T-helper 2 cell treated with Interferon-gamma antibody and Interleukin-4, amounts not matched to agents 5 μg/mL and 100 μg/mL, for 36 hours (primary cell): ENCODE measurements at regions not wholly inside any gene's neighbourhood (a gene's known extent, or its start where the extent isn't known, plus 50 kb on each side); places are given as distances from the start of the nearest gene placed in this dataset.

ENCODE experiments used
- DNase-seq: peaks from one replicate; pipeline ENCODE4 v3.0.0; 2021; ENCODE audit warnings: low spot score
- H3K27ac Mint-ChIP-seq: one replicate; pipeline ENCODE4 v1.8.0; 2021; ENCODE audit warnings: mild to moderate bottlenecking, mixed read lengths
- H3K27me3 Mint-ChIP-seq: one replicate; pipeline ENCODE4 v1.8.0; 2021; ENCODE audit warnings: low read depth, mixed read lengths
- H3K36me3 Mint-ChIP-seq: one replicate; pipeline ENCODE4 v1.8.0; 2021; ENCODE audit warnings: low read depth, mixed read lengths
- H3K4me1 Mint-ChIP-seq: one replicate; pipeline ENCODE4 v1.8.0; 2021; ENCODE audit warnings: low read depth, mixed read lengths
- H3K4me3 Mint-ChIP-seq: one replicate; pipeline ENCODE4 v1.8.0; 2022; ENCODE audit warnings: mild to moderate bottlenecking, moderate library complexity, mixed read lengths
- H3K9me3 Mint-ChIP-seq: one replicate; pipeline ENCODE4 v1.8.0; 2021; ENCODE audit warnings: mixed read lengths

DNA sequence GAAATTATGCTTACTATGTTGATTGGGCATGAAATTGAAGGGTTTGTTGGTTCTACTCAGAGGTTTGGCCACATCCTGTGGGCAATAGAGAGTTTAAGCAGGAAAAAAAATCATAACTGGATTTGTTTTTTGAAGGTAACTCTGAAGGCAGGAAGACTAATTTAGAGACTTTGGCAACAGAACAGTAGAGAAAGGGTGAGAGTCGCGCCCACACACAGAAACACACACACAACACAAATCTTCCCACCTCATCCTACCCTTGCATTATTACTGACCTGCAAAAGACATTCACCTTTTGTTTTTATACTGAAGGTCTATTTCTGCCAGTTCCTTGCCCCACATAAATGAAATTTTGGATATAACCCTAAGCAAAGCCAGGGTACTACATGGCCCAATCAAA lies 270.6 kb downstream of the TBL1XR1 start:
- H3K9me3 Mint-ChIP-seq: no peaks in the 10 kb centered on the region

DNA sequence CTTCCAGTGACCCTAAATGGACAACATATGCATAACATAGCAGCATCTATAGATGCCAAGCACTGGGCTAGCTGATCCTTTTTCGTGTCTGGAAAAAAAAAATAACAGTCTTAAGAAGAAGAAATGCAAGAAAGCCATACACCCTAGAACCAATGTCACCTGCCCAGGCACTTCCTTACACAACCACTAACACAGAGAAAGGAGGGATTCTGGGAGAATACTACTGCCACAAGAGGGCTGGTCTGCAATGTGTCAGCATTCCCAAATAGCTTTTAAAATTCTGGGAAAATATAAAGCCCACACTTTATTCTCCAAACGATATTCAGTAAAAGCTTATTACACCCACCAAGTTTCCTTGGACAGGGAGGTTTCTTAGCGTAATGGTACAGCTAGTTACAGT lies 271.2 kb downstream of the TBL1XR1 start:
- H3K4me1 Mint-ChIP-seq: no peaks in the 10 kb centered on the region
- peaks cover 7% of the 10 kb centered on the region for H3K27me3 Mint-ChIP-seq
- H3K9me3 Mint-ChIP-seq: no peaks in the 10 kb centered on the region
- no peak for DNase-seq
- H3K36me3 Mint-ChIP-seq: no peaks in the 10 kb centered on the region
- no peak overlapping the region for H3K4me3 Mint-ChIP-seq
- no peak overlapping the region for H3K27ac Mint-ChIP-seq

More for the DNA sequence above, 270.6 kb downstream of the TBL1XR1 start:
- H3K36me3 Mint-ChIP-seq: no peaks in the 10 kb centered on the region
- no peak overlapping the region for H3K27ac Mint-ChIP-seq
- no peak for DNase-seq
- no peaks in the 10 kb centered on the region for H3K4me1 Mint-ChIP-seq
- peaks cover 7% of the 10 kb centered on the region for H3K27me3 Mint-ChIP-seq
- no peak overlapping the region for H3K4me3 Mint-ChIP-seq

DNA sequence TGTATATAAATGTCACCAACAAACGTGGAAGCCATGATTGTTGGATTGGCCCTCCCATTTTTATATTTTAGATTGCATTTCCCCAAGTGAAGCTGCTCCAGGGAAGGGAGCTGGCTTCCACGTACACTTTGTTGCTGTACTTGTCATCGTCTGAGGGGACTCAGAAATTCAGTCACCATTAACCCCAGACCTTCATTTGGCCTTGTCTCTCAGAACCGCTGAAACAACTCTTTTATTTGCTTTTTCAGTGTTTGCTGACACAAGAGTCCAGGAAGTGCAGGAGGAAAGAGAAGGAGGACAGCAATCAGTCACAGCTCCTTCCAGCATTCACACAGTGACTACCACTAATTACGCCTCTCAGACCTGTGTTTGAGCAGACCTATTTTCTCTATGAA lies 276.5 kb downstream of the TBL1XR1 start:
- no peak overlapping the region for H3K4me3 Mint-ChIP-seq
- no peaks in the 10 kb centered on the region for H3K9me3 Mint-ChIP-seq
- H3K27ac Mint-ChIP-seq: no peak overlapping the region
- H3K36me3 Mint-ChIP-seq: no peaks in the 10 kb centered on the region
- no peak for DNase-seq
- H3K27me3 Mint-ChIP-seq: no peaks in the 10 kb centered on the region
- no peaks in the 10 kb centered on the region for H3K4me1 Mint-ChIP-seq

DNA sequence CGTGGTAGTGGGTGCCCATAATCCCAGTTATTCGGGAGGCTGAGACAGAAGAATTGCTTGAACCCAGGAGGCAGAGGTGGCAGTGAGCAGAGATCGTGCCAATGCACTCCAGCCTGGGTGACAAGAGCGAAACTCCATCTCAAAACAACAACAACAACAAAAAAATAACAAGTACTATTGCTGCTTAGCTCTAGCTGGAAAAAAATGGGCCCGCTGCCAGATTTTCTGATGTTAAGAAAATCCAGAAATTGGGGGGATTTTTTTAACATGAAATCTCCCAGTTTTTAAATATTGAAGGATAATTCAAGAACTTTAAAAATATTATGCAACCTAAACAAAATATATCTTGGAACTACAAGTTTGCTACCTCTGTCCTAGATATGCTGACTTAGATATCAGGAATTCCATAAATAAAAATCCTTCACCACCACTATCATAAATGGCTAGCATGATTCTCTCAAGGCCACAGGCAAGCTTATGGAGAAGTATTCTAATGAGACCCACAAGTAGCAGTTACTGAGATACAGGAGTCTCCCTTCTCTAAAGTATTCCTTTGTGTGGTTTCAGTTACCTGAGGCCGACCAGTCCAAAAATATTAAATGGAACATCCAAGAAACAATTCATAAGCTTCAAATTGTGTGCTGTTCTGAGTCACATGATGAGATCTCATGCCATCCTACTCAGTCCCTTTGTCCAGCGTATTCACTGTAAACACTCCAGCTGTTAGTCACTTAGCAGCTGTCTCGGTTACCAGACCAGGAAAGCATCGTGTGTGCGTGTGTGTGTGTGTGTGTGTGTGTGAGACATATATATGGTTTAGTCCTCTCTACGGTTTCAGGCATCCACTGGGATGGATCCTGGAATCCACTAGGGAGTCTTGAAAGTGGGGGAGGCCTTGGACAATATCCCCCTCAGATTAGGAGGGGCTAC lies 277.2 kb downstream of the TBL1XR1 start:
- Mint-ChIP-seq H3K4me3 (no peak overlapping the region), H3K4me1 (no peaks in the 10 kb centered on the region), H3K36me3 (no peaks in the 10 kb centered on the region), H3K27ac (no peak overlapping the region), H3K9me3 (no peaks in the 10 kb centered on the region), H3K27me3 (no peaks in the 10 kb centered on the region)
- DNase-seq: no peak

DNA sequence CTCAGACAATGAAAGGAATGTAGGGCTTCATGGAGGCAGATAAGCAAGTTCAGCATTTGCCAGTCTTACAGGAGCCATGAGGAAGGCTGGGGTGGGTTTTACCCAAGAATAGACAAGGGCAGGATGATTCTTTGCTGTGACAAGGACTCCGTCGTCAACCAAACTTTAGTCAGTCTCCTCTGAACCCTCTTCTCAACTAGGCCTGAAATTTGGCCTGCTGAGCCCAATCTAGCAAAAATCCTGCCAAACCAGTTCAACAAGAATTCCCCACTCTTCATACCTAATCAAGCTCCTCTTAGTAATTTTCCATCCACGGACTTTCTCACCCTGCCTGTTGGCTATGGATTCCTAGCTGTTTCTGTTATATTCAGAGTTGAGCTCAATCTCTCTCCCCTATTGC lies 280.5 kb downstream of the TBL1XR1 start:
- Mint-ChIP-seq H3K4me1 (no peaks in the 10 kb centered on the region), H3K4me3 (no peak overlapping the region), H3K27ac (no peak overlapping the region), H3K9me3 (no peaks in the 10 kb centered on the region), H3K27me3 (no peaks in the 10 kb centered on the region), H3K36me3 (no peaks in the 10 kb centered on the region)
- no peak for DNase-seq

DNA sequence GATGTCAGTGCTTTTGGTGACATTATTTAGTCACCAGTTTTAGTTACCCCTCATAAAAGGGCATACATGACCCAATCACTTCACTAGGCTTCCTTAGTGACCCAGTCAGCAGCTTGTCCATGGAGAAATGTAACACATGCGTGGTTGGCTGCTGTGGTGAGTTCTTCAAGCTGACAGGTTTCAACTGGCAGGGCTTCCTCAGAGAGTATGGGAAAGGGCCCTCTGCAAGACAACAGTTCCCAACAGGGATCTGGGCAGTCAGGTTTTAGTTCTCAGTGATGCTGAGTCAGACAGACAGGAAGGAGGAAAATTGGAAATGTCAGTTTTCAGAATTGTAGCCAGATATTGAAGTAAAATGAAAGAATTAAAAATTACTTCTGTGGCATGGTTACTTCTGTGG lies 282.5 kb downstream of the TBL1XR1 start:
- Mint-ChIP-seq H3K27ac (no peak overlapping the region), H3K9me3 (no peaks in the 10 kb centered on the region), H3K27me3 (no peaks in the 10 kb centered on the region), H3K4me3 (no peak overlapping the region), H3K36me3 (no peaks in the 10 kb centered on the region), H3K4me1 (no peaks in the 10 kb centered on the region)
- no peak for DNase-seq

DNA sequence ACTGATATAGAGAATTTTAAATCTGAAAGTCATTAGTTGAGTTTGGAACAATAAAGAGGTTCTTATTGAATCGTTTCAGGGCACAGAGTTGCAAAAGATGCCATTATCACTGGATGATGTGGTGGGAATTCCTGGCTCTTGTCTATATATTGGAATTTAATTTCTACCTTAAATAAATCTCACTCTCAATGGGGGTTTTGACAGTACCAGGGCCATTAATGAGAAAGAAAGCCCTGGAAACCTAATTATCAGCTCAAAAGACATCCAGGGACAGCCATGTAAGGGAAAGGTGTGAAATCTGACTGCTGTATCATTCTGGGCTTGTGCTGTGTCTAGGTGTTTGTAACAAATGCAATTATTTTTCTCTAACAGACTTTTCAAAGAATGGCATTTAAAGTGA lies 285.7 kb downstream of the TBL1XR1 start:
- no peak overlapping the region for H3K4me3 Mint-ChIP-seq
- H3K9me3 Mint-ChIP-seq: no peaks in the 10 kb centered on the region
- no peaks in the 10 kb centered on the region for H3K36me3 Mint-ChIP-seq
- no peak for DNase-seq
- no peaks in the 10 kb centered on the region for H3K4me1 Mint-ChIP-seq
- H3K27ac Mint-ChIP-seq: no peak overlapping the region
- no peaks in the 10 kb centered on the region for H3K27me3 Mint-ChIP-seq

DNA sequence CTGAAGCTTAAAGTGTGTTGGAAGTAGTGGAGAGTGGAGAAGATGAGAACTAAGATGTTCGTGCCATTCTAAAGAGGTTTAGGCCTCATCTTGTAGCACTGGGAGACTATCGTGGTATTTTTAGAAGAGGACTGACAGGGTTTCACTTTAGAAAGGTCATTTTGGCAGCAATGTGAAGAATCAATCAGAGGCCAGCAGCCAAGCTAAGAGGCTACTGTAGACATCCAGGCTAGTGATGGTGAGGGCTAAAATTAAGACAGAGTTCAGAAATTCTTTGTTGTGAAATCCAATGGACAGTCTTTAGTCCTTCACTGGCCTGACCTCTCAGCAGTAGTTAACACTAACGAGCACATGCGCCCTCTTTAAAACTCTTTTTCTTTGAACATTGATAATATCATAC lies 288.2 kb downstream of the TBL1XR1 start:
- Mint-ChIP-seq H3K27ac (no peak overlapping the region), H3K4me1 (no peaks in the 10 kb centered on the region), H3K9me3 (no peaks in the 10 kb centered on the region), H3K36me3 (no peaks in the 10 kb centered on the region), H3K4me3 (no peak overlapping the region), H3K27me3 (no peaks in the 10 kb centered on the region)
- DNase-seq: no peak

DNA sequence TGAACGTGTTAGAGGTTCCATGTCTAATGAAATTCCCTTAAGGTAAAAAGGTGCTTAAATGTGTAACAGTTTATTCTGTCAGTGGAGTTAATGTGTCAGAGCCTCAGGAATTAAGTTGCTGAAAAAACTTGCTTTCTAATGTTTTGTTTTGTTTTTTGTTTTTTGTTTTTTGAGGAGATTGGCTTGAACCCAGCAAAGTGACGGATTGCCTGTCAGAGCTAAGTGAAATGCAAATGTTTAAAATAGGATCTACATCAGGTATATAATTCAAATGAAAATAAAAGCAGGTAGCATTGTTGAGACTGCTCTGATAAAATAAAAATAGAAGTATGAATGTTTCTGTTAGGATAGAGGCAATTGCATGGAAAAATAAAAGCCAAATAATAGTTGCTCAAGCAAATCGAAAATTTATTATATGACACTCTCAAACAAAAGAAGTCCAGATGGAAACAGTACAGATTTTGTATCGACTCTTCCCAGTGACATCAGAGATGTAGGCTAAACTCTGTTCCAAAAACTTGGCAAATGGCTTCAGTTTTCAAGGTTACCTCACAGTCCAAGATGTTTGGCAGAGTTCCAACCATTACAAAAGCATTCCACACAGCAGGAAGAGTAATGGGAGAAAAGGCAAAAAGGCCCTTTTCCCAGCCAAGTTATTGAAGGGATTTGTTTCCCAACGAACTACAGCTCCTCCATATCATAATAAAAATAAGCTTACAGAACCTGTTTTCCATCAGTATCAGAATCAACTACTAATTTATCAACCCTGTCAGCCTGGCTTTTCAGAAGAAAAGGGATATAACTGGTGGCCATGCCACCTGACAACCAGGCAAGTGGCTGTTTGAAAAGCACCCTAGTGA lies 291.0 kb downstream of the TBL1XR1 start:
- no peaks in the 10 kb centered on the region for H3K4me1 Mint-ChIP-seq
- no peak for DNase-seq

DNA sequence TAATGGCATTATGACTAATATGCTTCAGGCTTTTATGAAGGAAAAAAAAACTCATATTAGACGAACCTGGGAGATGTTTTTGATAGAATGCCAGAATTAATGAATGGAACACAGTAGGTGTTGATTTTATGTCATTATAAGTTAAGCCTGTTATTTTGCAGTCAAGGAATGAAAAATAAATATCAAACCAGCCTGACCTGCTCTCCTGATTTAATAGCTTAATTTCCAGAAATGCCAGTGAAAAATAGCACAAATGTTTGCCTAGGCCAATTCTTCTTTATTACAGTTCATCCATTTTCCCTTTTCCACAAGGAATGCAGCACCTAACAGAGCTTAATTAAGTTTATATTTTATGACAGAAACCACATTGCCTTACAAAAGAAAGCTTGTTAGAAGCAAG lies 292.0 kb downstream of the TBL1XR1 start:
- Mint-ChIP-seq H3K27ac (no peak overlapping the region), H3K4me3 (no peak overlapping the region), H3K27me3 (no peaks in the 10 kb centered on the region), H3K4me1 (no peaks in the 10 kb centered on the region), H3K36me3 (no peaks in the 10 kb centered on the region), H3K9me3 (no peaks in the 10 kb centered on the region)
- DNase-seq: no peak

More for the DNA sequence above, 291.0 kb downstream of the TBL1XR1 start:
- Mint-ChIP-seq H3K9me3 (no peaks in the 10 kb centered on the region), H3K27me3 (no peaks in the 10 kb centered on the region), H3K36me3 (no peaks in the 10 kb centered on the region), H3K27ac (no peak overlapping the region), H3K4me3 (no peak overlapping the region)

DNA sequence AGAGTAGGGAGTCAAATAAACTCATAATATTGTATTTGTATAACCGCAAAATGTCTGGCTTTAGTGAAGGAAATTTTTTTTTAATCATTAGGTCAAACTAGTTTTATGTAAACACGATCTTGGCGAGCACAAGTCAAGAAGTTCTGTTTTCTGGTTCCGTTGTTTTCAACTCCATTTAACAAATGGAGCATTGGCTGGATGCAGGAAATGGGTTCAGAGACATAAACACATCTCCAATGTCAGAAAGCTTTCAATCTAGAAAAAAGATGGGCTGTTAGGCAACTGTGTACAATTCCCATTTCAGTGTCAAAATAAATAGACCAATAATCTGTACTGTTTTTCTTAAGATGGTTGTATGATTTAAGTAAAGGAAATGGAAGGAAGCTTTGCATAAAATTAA lies 292.8 kb downstream of the TBL1XR1 start:
- no peaks in the 10 kb centered on the region for H3K9me3 Mint-ChIP-seq

DNA sequence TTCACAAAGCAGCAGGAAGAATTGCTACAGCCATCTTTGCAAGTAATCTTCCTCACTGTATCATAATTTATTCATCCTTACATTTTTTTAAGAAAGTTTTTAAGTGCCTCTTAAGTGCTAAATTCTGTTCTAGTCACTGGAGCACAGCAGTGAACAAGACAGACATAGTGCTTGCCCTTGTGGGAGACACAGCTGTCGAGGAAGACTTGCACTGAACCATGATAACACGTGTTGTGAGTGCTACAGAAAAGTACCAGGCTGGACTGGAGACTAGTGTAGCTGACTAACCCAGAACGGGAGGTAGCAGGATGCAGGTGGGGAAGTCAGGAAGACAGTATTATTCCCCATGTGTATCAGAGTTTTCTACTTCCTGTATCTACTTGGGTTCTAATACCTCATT lies 300.6 kb downstream of the TBL1XR1 start:
- no peaks in the 10 kb centered on the region for H3K27me3 Mint-ChIP-seq
- H3K4me3 Mint-ChIP-seq: no peak overlapping the region
- no peaks in the 10 kb centered on the region for H3K36me3 Mint-ChIP-seq
- no peak for DNase-seq
- H3K4me1 Mint-ChIP-seq: no peaks in the 10 kb centered on the region
- no peaks in the 10 kb centered on the region for H3K9me3 Mint-ChIP-seq
- H3K27ac Mint-ChIP-seq: no peak overlapping the region

More for the DNA sequence above, 292.8 kb downstream of the TBL1XR1 start:
- no peaks in the 10 kb centered on the region for H3K27me3 Mint-ChIP-seq
- no peak overlapping the region for H3K4me3 Mint-ChIP-seq
- no peak overlapping the region for H3K27ac Mint-ChIP-seq
- H3K4me1 Mint-ChIP-seq: no peaks in the 10 kb centered on the region
- DNase-seq: no peak
- H3K36me3 Mint-ChIP-seq: no peaks in the 10 kb centered on the region

DNA sequence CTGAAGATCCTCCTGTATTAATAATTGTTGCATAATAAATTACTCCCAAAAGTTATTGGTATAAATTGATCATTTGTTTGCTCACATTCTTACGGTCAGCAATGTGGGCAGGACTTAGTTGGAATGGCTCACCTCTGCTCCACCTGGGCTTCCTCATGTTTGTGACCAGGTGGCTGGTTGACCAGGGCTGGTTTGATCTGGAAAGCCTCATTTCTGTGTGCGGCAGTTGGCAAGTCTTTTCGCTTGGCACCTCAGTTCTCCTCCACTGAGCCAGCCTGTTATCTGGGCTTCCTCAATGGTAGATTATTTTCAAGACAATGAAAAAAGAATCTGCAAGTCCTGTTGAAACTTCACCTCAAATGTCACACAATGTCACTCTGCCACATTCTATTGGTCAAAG lies 301.1 kb downstream of the TBL1XR1 start:
- Mint-ChIP-seq H3K36me3 (no peaks in the 10 kb centered on the region), H3K9me3 (no peaks in the 10 kb centered on the region), H3K4me1 (no peaks in the 10 kb centered on the region), H3K4me3 (no peak overlapping the region), H3K27ac (no peak overlapping the region), H3K27me3 (no peaks in the 10 kb centered on the region)
- DNase-seq: no peak

DNA sequence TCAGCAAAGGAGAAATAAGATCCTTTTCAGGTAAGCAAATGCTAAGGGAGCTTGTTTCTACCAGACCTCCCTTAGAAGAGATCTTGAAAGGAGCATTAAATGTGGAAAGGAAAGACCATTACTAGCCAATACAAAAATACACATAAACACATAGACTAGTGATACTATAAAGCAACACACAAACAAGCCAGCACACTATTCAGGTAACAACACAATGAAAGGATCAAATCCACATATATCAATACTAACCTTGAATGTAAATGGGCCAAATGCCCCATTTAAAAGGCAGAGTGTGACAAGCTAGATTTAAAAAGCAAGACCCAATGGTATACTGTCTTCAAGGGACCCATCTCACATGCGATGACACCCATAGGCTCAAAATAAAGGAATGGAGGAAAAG lies 317.6 kb downstream of the TBL1XR1 start:
- no peak overlapping the region for H3K4me3 Mint-ChIP-seq
- peaks cover 4% of the 10 kb centered on the region for H3K9me3 Mint-ChIP-seq
- H3K27me3 Mint-ChIP-seq: peaks cover 4% of the 10 kb centered on the region
- no peaks in the 10 kb centered on the region for H3K36me3 Mint-ChIP-seq
- DNase-seq: no peak
- H3K4me1 Mint-ChIP-seq: no peaks in the 10 kb centered on the region
- no peak overlapping the region for H3K27ac Mint-ChIP-seq
